ENCODE measurements at regions not wholly inside any gene's neighbourhood (a gene's known extent, or its start where the extent isn't known, plus 50 kb on each side); places are given as distances from the start of the nearest gene placed in this dataset.
"Not testable (repeated sequence)": the region's sequence is repeated elsewhere in the genome, so short reads cannot be mapped to it uniquely, and the experiment has no call there.

GRCh38 chr2:145811276-145812164, 1291.6 kb upstream of the ZEB2 start:
- DNase-seq (ENCODE audit: low read depth, low spot score) = no peak

DNA sequence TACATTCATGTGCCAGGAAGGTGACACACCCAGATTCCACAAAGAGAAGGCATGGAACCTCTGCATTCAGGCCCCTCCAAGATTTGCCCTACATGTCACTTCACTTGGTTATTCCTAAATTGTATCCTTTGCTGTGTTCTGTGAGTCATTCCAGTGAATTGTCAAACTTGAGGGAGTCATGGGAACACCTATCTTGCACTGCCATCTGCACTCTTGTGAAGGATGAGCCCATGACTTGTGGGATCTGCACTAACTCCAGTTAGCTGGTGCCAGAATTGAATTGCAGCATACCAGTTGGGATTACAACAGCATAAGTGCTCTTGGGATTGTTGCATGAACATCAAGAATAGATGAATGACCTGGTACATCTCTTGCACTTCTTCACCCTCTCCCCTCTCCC, 1288.0 kb upstream of the ZEB2 start:
- no peak for DNase-seq (ENCODE audit: low read depth, low spot score)

DNA sequence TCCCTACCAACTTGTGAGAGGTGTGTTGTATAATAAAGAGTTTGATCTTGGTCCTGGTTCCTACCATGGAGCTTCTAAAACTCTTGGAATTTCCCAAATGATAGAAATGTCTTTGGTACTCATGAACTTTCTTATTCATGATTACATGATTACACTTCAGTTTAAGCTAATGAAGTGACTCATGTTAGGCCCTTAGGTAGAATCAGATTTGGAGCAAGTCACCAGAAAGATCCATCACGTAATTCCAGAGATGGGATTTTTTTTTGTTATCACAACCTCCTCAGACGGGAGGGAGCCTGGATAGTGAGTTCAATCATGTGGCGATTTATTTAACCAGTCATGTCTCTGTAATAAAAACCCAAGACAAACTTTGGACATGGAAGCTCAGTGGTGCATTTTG, 1287.6 kb upstream of the ZEB2 start:
- no peak for DNase-seq (ENCODE audit: low read depth, low spot score)

DNA sequence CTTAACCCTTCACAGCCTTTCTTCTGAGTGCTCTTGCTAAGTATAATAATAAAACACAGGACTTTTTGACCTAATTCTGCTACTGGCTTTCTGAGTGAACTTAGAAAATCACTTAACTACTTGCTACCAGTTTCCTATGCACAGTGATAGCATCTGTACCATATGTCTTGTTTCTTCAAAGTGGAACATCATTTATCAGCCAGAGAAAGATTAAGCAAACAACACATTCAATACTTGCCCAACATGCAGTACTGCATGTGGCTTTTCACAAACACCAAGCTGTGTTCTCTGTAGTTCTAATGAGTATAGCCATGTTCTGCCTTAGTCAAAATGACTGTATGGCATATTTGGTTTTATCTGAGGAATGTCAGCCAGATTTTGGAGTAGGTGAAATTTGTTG, 1286.6 kb upstream of the ZEB2 start:
- DNase-seq (ENCODE audit: low read depth, low spot score) = no peak

DNA sequence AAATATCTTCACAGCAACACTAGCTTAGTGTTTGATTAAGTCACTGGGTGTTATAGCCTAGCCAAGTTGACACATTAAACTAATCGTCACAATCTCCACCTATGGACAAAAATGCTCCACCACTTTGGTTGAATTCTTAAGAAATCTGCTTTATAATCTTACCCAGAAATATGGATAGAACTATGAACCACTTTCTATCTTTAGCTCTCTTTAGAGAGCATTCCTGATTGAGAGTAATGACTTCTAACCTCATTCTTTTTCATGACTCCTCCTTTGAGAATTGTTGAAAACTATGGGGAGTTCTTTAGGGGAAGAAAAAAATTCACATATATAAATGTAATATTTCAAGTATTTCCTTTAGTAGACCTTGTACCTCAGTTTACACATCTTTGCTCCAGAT, 1282.2 kb upstream of the ZEB2 start:
- no peak for DNase-seq (ENCODE audit: low read depth, low spot score)

DNA sequence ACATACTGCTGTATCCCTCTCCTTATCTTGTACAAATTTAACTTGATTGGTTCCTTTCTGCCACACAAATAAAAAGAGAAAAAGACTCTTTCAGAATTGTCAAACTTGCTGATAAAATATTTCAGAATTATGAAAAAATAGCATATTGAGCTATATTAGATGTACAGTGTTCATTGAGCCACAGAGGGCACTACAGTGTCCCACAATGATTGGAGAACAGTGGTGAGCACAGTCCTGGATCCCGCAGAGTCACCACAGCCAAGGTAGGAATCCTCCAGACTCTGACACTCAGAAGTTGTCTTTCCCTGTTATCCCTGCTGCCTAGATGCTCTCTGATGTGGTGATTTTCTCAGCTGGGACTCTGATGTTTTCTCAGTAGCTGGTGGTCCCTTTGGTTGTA, 1281.3 kb upstream of the ZEB2 start:
- DNase-seq (ENCODE audit: low read depth, low spot score) = no peak

GRCh38 chr2:145800151-145801091, 1280.5 kb upstream of the ZEB2 start:
- DNase-seq (ENCODE audit: low read depth, low spot score) = peak; percentile 46

DNA sequence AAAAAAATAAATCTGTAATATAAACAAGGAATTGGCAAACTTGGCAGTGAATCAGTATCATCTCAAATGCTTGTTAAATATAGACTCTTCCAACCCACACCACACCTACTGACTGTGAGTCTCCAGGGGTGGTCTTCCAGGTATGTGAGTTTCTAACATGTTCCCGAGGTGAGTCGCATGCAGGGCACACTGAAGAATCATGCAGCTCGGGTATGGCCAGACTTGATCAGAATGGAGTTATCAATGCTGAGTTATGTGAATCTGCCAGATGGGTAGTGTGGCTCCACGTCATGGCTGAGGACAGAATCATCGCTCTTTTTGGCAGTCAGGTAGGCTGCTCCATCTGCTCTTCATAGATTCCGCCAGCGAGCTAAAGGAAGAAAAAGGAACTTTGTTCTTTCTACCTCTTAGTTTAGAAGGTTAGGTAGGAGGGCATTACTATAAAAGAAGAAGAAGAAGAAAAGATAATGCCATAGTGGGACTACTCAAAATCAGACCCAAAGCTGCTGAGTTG, 1279.7 kb upstream of the ZEB2 start:
- DNase-seq (ENCODE audit: low read depth, low spot score) = no peak

GRCh38 chr2:145798419-145798818, 1278.5 kb upstream of the ZEB2 start:
- no peak for DNase-seq (ENCODE audit: low read depth, low spot score)

DNA sequence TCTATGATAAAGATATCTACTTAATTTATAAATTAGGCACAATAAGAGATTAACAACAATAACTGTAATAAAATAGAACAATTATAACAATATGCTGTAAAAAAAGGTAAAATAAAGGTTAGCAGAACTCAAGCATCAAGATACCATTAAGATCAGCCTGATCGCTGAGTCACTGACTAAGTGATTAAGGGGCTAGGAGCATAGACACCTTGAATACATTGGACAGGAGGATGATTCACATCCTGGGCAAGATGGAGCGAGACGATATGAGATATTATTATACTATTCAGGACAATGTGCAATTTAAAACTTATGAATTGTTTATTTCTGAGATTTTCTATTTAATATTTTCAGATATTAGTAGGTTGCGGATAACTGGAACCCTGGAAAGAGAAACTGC, 1277.8 kb upstream of the ZEB2 start:
- DNase-seq (ENCODE audit: low read depth, low spot score) = no peak

- no peak for DNase-seq (ENCODE audit: low read depth, low spot score)
These were observed 1272.8 kb upstream of the ZEB2 start for GRCh38 chr2:145792745-145793144.

- no peak for DNase-seq (ENCODE audit: low read depth, low spot score)
These were observed 1269.7 kb upstream of the ZEB2 start for GRCh38 chr2:145789636-145790035.

DNA sequence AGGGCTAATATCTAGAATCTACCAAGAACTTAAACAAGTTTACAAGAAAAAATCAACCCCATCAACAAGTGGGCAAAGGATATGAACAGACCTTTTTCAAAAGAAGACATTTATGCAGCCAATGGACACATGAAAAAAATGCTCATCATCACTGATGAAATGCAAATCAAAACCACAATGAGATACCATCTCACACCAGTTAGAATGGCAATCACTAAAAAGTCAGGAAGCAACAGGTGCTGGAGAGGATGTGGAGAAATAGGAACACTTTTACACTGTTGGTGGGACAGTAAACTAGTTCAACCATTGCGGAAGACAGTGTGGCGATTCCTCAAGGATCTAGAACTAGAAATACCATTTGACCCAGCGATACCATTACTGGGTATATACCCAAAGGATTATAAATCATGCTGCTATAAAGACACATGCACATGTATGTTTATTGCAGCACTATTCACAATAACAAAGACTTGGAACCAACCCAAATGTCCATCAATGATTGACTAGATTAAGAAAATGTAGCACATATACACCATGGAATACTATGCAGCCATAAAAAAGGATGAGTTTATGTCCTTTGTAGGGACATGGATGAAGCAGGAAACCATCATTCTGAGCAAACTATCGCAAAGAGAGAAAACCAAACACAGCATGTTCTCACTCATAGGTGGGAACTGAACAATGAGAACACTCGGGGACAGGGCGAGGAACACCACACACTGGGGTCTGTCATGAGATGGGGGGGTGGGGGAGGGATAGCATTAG, 1267.9 kb upstream of the ZEB2 start:
- DNase-seq (ENCODE audit: low read depth, low spot score) = not testable (repeated sequence)

DNA sequence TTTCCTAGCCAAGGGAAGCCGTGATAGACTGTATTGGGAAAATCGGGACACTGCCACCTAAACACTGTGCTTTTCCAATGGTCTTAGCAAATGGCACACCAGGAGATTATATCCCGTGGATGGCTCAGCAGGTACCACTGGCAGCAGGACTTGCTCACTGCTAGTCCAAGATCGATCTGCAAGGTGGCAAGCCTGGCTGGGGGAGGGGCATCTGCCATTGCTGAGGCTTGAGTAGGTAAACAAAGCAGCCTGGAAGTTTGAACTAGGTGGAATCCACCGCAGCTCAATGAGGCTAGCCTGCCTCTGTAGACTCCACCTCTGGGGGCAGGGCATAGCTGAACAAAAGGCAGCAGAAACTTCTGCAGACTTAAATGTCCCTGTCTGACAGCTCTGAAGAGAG, 1262.7 kb upstream of the ZEB2 start:
- not testable (repeated sequence) for DNase-seq (ENCODE audit: low read depth, low spot score)

DNA sequence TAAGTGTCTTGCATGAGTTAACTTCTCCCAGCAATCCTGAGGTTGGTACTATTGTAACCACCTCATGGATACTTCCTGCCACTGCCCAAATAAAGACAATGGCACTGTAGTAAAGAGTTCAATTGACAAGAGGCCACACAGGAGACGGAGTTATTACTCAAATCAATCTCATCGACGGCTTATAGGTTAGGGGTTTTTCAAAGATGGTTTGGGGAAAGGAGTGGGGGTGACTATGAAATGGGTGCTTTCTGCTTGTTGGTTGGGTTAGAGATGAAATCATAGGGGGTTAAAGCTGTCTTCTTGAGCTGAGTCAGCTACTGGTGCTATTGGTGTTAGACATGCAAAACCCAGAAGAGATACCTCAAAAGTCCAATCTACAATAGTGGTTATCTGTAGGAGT, 1258.0 kb upstream of the ZEB2 start:
- DNase-seq (ENCODE audit: low read depth, low spot score) = no peak

DNA sequence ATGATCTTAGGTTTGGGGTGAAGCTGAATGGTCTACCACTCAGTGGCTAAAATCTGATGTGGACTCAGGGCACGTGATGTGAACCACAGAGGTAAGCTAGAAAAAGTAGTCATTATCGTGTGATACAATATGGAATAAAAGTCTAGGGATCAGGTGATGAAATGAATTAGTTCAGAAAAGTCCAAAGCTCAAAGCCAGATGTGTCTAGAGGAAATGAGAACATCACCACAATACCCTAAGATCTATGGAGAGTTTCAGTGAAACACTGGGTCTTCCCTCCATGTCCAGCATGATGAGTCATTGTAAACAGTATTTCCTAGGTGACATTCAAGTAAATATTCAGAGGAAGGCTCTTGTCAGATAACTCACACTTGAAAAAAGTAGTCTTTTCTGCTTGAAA, 1257.4 kb upstream of the ZEB2 start:
- no peak for DNase-seq (ENCODE audit: low read depth, low spot score)

DNA sequence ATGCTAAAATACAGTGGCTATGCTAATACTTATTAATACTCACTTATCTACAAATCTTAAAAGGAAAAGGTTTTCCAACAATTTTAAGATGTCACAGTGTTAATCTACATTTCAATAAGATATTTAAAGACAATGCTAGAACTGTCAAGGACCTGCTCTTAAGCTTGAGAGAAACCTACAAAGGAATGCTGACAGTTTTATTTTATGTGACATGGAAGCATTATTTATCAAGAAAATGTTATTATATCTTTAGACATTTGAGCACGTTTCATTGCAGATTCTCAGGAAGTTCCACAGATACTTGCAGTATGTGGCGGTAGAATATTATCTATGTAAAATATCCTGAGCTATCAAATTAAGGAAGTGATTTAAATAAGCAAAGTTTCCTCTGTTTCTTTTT, 1255.7 kb upstream of the ZEB2 start:
- no peak for DNase-seq (ENCODE audit: low read depth, low spot score)

DNA sequence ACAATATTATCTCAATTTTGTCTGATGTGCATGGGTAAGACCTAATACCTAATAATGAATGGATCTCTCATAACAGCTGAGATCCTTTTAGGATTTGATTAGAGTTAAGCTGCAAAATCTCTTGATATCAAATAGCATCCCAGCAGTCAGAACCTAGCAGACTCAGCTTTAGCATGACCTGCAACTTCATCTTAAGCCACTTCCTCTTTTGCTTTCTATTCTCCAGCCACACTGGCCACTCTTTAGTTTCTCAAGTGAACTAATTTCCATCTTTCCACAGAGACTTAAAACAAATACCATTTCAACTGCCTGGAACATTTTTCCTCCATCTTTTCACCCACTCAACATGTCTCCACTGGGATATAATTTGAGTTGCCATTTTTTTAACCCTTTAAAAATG, 1251.6 kb upstream of the ZEB2 start:
- no peak for DNase-seq (ENCODE audit: low read depth, low spot score)

DNA sequence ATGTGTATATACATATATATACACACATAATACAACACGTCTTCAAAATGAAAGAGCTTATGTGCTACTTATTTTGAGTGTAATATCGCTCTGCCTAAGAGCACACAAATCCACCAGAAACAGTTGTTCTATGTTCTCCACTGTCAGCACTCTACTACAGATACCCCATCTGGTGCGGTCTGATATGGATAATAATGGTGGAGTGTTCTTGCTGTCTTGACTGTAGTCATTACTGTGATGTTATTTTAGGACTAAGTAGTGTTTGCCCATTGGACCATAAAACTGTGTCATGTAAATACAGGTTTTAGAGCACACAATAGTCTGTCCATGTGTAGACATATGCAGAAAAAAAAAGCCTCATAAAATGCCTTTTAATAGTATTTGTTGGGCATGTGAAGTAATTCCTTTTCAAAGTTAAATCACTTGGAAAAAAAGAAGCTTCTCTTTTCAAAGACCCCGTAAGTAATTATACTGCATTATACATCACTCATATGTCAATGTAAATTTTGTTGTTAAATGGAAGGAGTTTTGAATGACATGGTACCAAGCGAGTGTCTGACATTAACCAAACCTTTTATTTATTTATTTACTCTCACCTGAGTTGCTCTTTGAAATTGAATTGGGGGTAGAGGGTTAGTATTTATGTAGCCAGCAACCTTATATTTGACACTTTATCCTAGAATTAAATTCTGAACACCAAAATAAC, 1249.2 kb upstream of the ZEB2 start:
- DNase-seq (ENCODE audit: low read depth, low spot score) = no peak

GRCh38 chr2:145765874-145766273, 1246.0 kb upstream of the ZEB2 start:
- DNase-seq (ENCODE audit: low read depth, low spot score) = no peak

GRCh38 chr2:145764631-145765030, 1244.7 kb upstream of the ZEB2 start:
- DNase-seq (ENCODE audit: low read depth, low spot score) = peak; percentile 37

Data from astrocyte of the hippocampus (primary cell).